Upper lobe of left lung (tissue), 4 donors: ENCODE measurements at regions not wholly inside any gene's neighbourhood (a gene's known extent, or its start where the extent isn't known, plus 50 kb on each side); places are given as distances from the start of the nearest gene placed in this dataset.

Experiments
- CTCF ChIP-seq, 6 experiments: fragments of 450-650 bp in 4 of 6; fragments of 200-600 bp in 2 of 6; sonication (generic) in 2 of 6; IDR thresholded peaks; one replicate each; pipeline ENCODE4 v1.5.1; 2016 to 2019; ENCODE audit warnings: antibody characterized with exemption in 6 of 6
- EP300 ChIP-seq, 4 donors: sonication (generic); formaldehyde crosslinking; IDR thresholded peaks; one replicate each; pipeline ENCODE4 v1.5.1; 2017; ENCODE audit warnings: antibody characterized with exemption in 4 of 4, control low read depth in 2 of 4
- POLR2A ChIP-seq, 4 donors: fragments of 450-650 bp; IDR thresholded peaks; one replicate each; pipeline ENCODE4 v1.5.1; 2016 to 2017; ENCODE audit warnings: antibody characterized with exemption in 4 of 4, mild to moderate bottlenecking in 2 of 4
- POLR2AphosphoS5 ChIP-seq, 2 donors: sonication (generic); formaldehyde crosslinking; IDR thresholded peaks; one replicate each; pipeline ENCODE4 v1.5.1; 2017; ENCODE audit warnings: antibody characterized with exemption in 2 of 2

GRCh38 chr6:158909938-158910337, 90.1 kb downstream of the RSPH3 start:
- no peak for TF ChIP-seq CTCF (IDR thresholded peaks at IDR 0.05)
- TF ChIP-seq POLR2A (IDR thresholded peaks at IDR 0.05): no peak
- TF ChIP-seq EP300 (IDR thresholded peaks at IDR 0.05): no peak
- no peak for TF ChIP-seq POLR2AphosphoS5 (IDR thresholded peaks at IDR 0.05)
